ENCODE measurements at regions not wholly inside any gene's neighbourhood (a gene's known extent, or its start where the extent isn't known, plus 50 kb on each side); places are given as distances from the start of the nearest gene placed in this dataset.

GRCh38 chr1:244106837-244107493, 55.9 kb downstream of the ZBTB18 start:
- no peak for DNase-seq (ENCODE audit: low read depth in 2 of 2, low spot score in 1 of 2)

- DNase-seq (ENCODE audit: low read depth in 2 of 2, low spot score in 1 of 2) = no peak
Observed at GRCh38 chr1:244111027-244111426, 59.9 kb downstream of the ZBTB18 start.

- no peak for DNase-seq (ENCODE audit: low read depth in 2 of 2, low spot score in 1 of 2)
Observed at GRCh38 chr1:244112041-244112440, 61.0 kb downstream of the ZBTB18 start.

- DNase-seq (ENCODE audit: low read depth in 2 of 2, low spot score in 1 of 2) = no peak
Observed at GRCh38 chr1:244112636-244113035, 61.6 kb downstream of the ZBTB18 start.

- DNase-seq (ENCODE audit: low read depth in 2 of 2, low spot score in 1 of 2) = no peak
Observed at GRCh38 chr1:244113532-244114320, 62.6 kb downstream of the ZBTB18 start.

GRCh38 chr1:244114892-244115291, 63.8 kb downstream of the ZBTB18 start:
- no peak for DNase-seq (ENCODE audit: low read depth in 2 of 2, low spot score in 1 of 2)

GRCh38 chr1:244116946-244117345, 65.9 kb downstream of the ZBTB18 start:
- DNase-seq (ENCODE audit: low read depth in 2 of 2, low spot score in 1 of 2) = no peak

GRCh38 chr1:244118109-244118761, 67.2 kb downstream of the ZBTB18 start:
- no peak for DNase-seq (ENCODE audit: low read depth in 2 of 2, low spot score in 1 of 2)

- DNase-seq (ENCODE audit: low read depth in 2 of 2, low spot score in 1 of 2) = no peak
Observed at GRCh38 chr1:244128591-244129383, 77.7 kb downstream of the ZBTB18 start.

GRCh38 chr1:244137276-244137675, 86.2 kb downstream of the ZBTB18 start:
- DNase-seq (ENCODE audit: low read depth in 2 of 2, low spot score in 1 of 2) = no peak

GRCh38 chr1:244137725-244138124, 86.6 kb downstream of the ZBTB18 start:
- DNase-seq (ENCODE audit: low read depth in 2 of 2, low spot score in 1 of 2) = no peak

GRCh38 chr1:244138399-244138798, 87.3 kb downstream of the ZBTB18 start:
- no peak for DNase-seq (ENCODE audit: low read depth in 2 of 2, low spot score in 1 of 2)

- DNase-seq (ENCODE audit: low read depth in 2 of 2, low spot score in 1 of 2) = no peak
Observed at GRCh38 chr1:244139655-244140054, 88.6 kb downstream of the ZBTB18 start.

- DNase-seq (ENCODE audit: low read depth in 2 of 2, low spot score in 1 of 2) = no peak
Observed at GRCh38 chr1:244140420-244140819, 89.3 kb downstream of the ZBTB18 start.

GRCh38 chr1:244144053-244144452, 93.0 kb downstream of the ZBTB18 start:
- no peak for DNase-seq (ENCODE audit: low read depth in 2 of 2, low spot score in 1 of 2)

GRCh38 chr1:244150071-244150470, 99.0 kb downstream of the ZBTB18 start:
- no peak for DNase-seq (ENCODE audit: low read depth in 2 of 2, low spot score in 1 of 2)

GRCh38 chr1:244150665-244151064, 99.6 kb downstream of the ZBTB18 start:
- DNase-seq (ENCODE audit: low read depth in 2 of 2, low spot score in 1 of 2) = no peak

GRCh38 chr1:244151537-244151936, 100.5 kb downstream of the ZBTB18 start:
- no peak for DNase-seq (ENCODE audit: low read depth in 2 of 2, low spot score in 1 of 2)

GRCh38 chr1:244154508-244154871, 103.4 kb downstream of the ZBTB18 start:
- DNase-seq (ENCODE audit: low read depth in 2 of 2, low spot score in 1 of 2) = no peak

- no peak for DNase-seq (ENCODE audit: low read depth in 2 of 2, low spot score in 1 of 2)
Observed at GRCh38 chr1:244154872-244155531, 103.9 kb downstream of the ZBTB18 start.

- DNase-seq (ENCODE audit: low read depth in 2 of 2, low spot score in 1 of 2) = no peak
Observed at GRCh38 chr1:244155661-244156060, 104.6 kb downstream of the ZBTB18 start.
